Activated naive CD8-positive, alpha-beta T cell treated with anti-CD3 and anti-CD28 coated beads, Interleukin-2, amount 10 ng/mL, durations not matched to agents 7 days and 5 days (primary cell): ENCODE measurements at regions not wholly inside any gene's neighbourhood (a gene's known extent, or its start where the extent isn't known, plus 50 kb on each side); places are given as distances from the start of the nearest gene placed in this dataset.
A peak's percentile ranks its signal among the peaks of the same experiment; 100 is the strongest.

Experiments
- ATAC-seq: fragments of 150-1000 bp; cut with Tn5 transposase; one replicate; pipeline ENCODE4 v1.10.0; 2021; ENCODE audit warnings: low read depth, moderate library complexity
- POLR2A ChIA-PET: fragments of 350-600 bp; sonication (Branson Sonifier 250); formaldehyde crosslinking; loops from one replicate; lab custom pipeline; 2021; ENCODE audit warnings: antibody characterized with exemption; lab: Charles Lee
- DNase-seq: peaks from one replicate; pipeline ENCODE4 v3.0.0; 2021
- H3K27ac Mint-ChIP-seq: one replicate; pipeline ENCODE4 v1.8.0; 2022; ENCODE audit warnings: mild to moderate bottlenecking, mixed read lengths
- H3K27me3 Mint-ChIP-seq: one replicate; pipeline ENCODE4 v1.8.0; 2022; ENCODE audit warnings: mild to moderate bottlenecking, moderate library complexity, mixed read lengths
- H3K36me3 Mint-ChIP-seq: one replicate; pipeline ENCODE4 v1.8.0; 2021; ENCODE audit warnings: mild to moderate bottlenecking, mixed read lengths
- H3K4me1 Mint-ChIP-seq: one replicate; pipeline ENCODE4 v1.8.0; 2021; ENCODE audit warnings: mixed read lengths
- H3K4me3 Mint-ChIP-seq: one replicate; pipeline ENCODE4 v1.8.0; 2022; ENCODE audit warnings: mild to moderate bottlenecking, moderate library complexity, mixed read lengths
- H3K9me3 Mint-ChIP-seq: one replicate; pipeline ENCODE4 v1.8.0; 2021; ENCODE audit warnings: mixed read lengths

- Mint-ChIP-seq H3K27ac (no peak overlapping the region), H3K9me3 (peaks cover 1% of the 10 kb centered on the region), H3K4me3 (no peak overlapping the region), H3K36me3 (no peaks in the 10 kb centered on the region), H3K4me1 (peaks cover 4% of the 10 kb centered on the region), H3K27me3 (no peaks in the 10 kb centered on the region)
- ATAC-seq (no peak), DNase-seq (no peak)
- POLR2A ChIA-PET, result no interaction called here
Measured at GRCh38 chr2:59905731-59906130, 647.7 kb downstream of the BCL11A start.

GRCh38 chr2:59903994-59904544, 649.4 kb downstream of the BCL11A start:
- no peak for DNase-seq
- ATAC-seq, result no peak
- peaks cover 1% of the 10 kb centered on the region for H3K4me1 Mint-ChIP-seq
- H3K9me3 Mint-ChIP-seq, result peaks cover 1% of the 10 kb centered on the region
- no peaks in the 10 kb centered on the region for H3K27me3 Mint-ChIP-seq
- no peaks in the 10 kb centered on the region for H3K36me3 Mint-ChIP-seq
- no peak overlapping the region for H3K4me3 Mint-ChIP-seq
- H3K27ac Mint-ChIP-seq, result no peak overlapping the region
- POLR2A ChIA-PET, result no interaction called here

GRCh38 chr2:59900728-59901452, 652.6 kb downstream of the BCL11A start:
- no peak for ATAC-seq

GRCh38 chr2:59899692-59900091, 653.8 kb downstream of the BCL11A start:
- POLR2A ChIA-PET, result interaction anchor here (1.2 kb wide), 1 partner anchor 13 kb away, joined by 4 read pairs; no protein-coding TSS in a partner anchor
- Mint-ChIP-seq H3K9me3 (peaks cover 4% of the 10 kb centered on the region), H3K27me3 (no peaks in the 10 kb centered on the region)

More at GRCh38 chr2:59900728-59901452, 652.6 kb downstream of the BCL11A start:
- no peaks in the 10 kb centered on the region for H3K36me3 Mint-ChIP-seq
- H3K27me3 Mint-ChIP-seq, result no peaks in the 10 kb centered on the region
- POLR2A ChIA-PET, result interaction anchor here (1.2 kb wide), 1 partner anchor 15 kb away, joined by 4 read pairs; no protein-coding TSS in a partner anchor
- no peak for DNase-seq
- no peak overlapping the region for H3K4me3 Mint-ChIP-seq
- peaks cover 2% of the 10 kb centered on the region for H3K9me3 Mint-ChIP-seq
- H3K4me1 Mint-ChIP-seq, result peaks cover 3% of the 10 kb centered on the region
- no peak overlapping the region for H3K27ac Mint-ChIP-seq

GRCh38 chr2:59896499-59897245, 656.8 kb downstream of the BCL11A start:
- no peak for DNase-seq
- Mint-ChIP-seq H3K27me3 (no peaks in the 10 kb centered on the region), H3K27ac (peak overlapping the region; percentile 50), H3K4me1 (peaks cover 3% of the 10 kb centered on the region), H3K36me3 (peaks cover 4% of the 10 kb centered on the region), H3K9me3 (peaks cover 6% of the 10 kb centered on the region), H3K4me3 (no peak overlapping the region)
- ATAC-seq, result no peak
- POLR2A ChIA-PET, result interaction anchor here (1.1 to 1.5 kb wide), 2 partner anchors 8 to 11 kb away, joined by 4 to 6 read pairs; no protein-coding TSS in a partner anchor

More at GRCh38 chr2:59899692-59900091, 653.8 kb downstream of the BCL11A start:
- Mint-ChIP-seq H3K27ac (no peak overlapping the region), H3K36me3 (peaks cover 2% of the 10 kb centered on the region), H3K4me1 (peaks cover 3% of the 10 kb centered on the region), H3K4me3 (no peak overlapping the region)
- DNase-seq (no peak), ATAC-seq (no peak)

GRCh38 chr2:59893612-59894011, 659.8 kb downstream of the BCL11A start:
- Mint-ChIP-seq H3K9me3 (peaks cover 10% of the 10 kb centered on the region), H3K27ac (no peak overlapping the region), H3K36me3 (peaks cover 9% of the 10 kb centered on the region), H3K27me3 (no peaks in the 10 kb centered on the region), H3K4me1 (peaks cover 10% of the 10 kb centered on the region), H3K4me3 (no peak overlapping the region)
- DNase-seq (no peak), ATAC-seq (no peak)
- POLR2A ChIA-PET, result no interaction called here

- Mint-ChIP-seq H3K4me3 (no peak overlapping the region), H3K36me3 (peaks cover 9% of the 10 kb centered on the region), H3K27me3 (no peaks in the 10 kb centered on the region), H3K9me3 (peaks cover 9% of the 10 kb centered on the region), H3K4me1 (peaks cover 20% of the 10 kb centered on the region), H3K27ac (no peak overlapping the region)
- POLR2A ChIA-PET, result no interaction called here
- no peak for ATAC-seq
- no peak for DNase-seq
Measured at GRCh38 chr2:59892398-59892797, 661.1 kb downstream of the BCL11A start.

GRCh38 chr2:59889305-59889704, 664.1 kb downstream of the BCL11A start:
- Mint-ChIP-seq H3K4me3 (no peak overlapping the region), H3K27me3 (no peaks in the 10 kb centered on the region), H3K4me1 (peaks cover 38% of the 10 kb centered on the region), H3K9me3 (peaks cover 7% of the 10 kb centered on the region), H3K36me3 (peaks cover 6% of the 10 kb centered on the region), H3K27ac (no peak overlapping the region)
- POLR2A ChIA-PET, result interaction anchor here (1.8 kb wide), 1 partner anchor 7 kb away, joined by 6 read pairs; no protein-coding TSS in a partner anchor
- ATAC-seq (no peak), DNase-seq (no peak)

GRCh38 chr2:59888706-59889105, 664.7 kb downstream of the BCL11A start:
- Mint-ChIP-seq H3K4me1 (peaks cover 39% of the 10 kb centered on the region), H3K9me3 (peaks cover 7% of the 10 kb centered on the region), H3K4me3 (no peak overlapping the region), H3K36me3 (peaks cover 6% of the 10 kb centered on the region), H3K27ac (peak overlapping the region; percentile 84), H3K27me3 (no peaks in the 10 kb centered on the region)
- ATAC-seq (no peak), DNase-seq (no peak)
- POLR2A ChIA-PET, result interaction anchor here (1.8 kb wide), 1 partner anchor 8 kb away, joined by 6 read pairs; no protein-coding TSS in a partner anchor

- H3K36me3 Mint-ChIP-seq, result peaks cover 5% of the 10 kb centered on the region
- POLR2A ChIA-PET, result interaction anchor here (1.8 kb wide), 1 partner anchor 9 kb away, joined by 6 read pairs; no protein-coding TSS in a partner anchor
- peaks cover 40% of the 10 kb centered on the region for H3K4me1 Mint-ChIP-seq
- peaks cover 5% of the 10 kb centered on the region for H3K9me3 Mint-ChIP-seq
- peak overlapping the region; percentile 71 for H3K4me3 Mint-ChIP-seq
- H3K27me3 Mint-ChIP-seq, result no peaks in the 10 kb centered on the region
- peak overlapping the region; percentile 84 for H3K27ac Mint-ChIP-seq
- peak; percentile 98 for ATAC-seq
- peak; percentile 44 for DNase-seq
Measured at GRCh38 chr2:59888015-59888414, 665.4 kb downstream of the BCL11A start.

- POLR2A ChIA-PET, result interaction anchor here (1.8 kb wide), 1 partner anchor 9 kb away, joined by 6 read pairs; no protein-coding TSS in a partner anchor
- Mint-ChIP-seq H3K36me3 (peaks cover 4% of the 10 kb centered on the region), H3K4me3 (peak overlapping the region; percentile 71), H3K4me1 (peaks cover 40% of the 10 kb centered on the region), H3K27me3 (no peaks in the 10 kb centered on the region), H3K9me3 (peaks cover 5% of the 10 kb centered on the region), H3K27ac (peak overlapping the region; percentile 84)
- DNase-seq (no peak), ATAC-seq (no peak)
Measured at GRCh38 chr2:59887366-59887765, 666.1 kb downstream of the BCL11A start.

- no peak for DNase-seq
Measured at GRCh38 chr2:59886759-59887158, 666.7 kb downstream of the BCL11A start.

GRCh38 chr2:59885541-59885940, 667.9 kb downstream of the BCL11A start:
- H3K27me3 Mint-ChIP-seq, result no peaks in the 10 kb centered on the region
- DNase-seq (peak; percentile 35), ATAC-seq (peak; percentile 35)
- H3K4me1 Mint-ChIP-seq, result peaks cover 33% of the 10 kb centered on the region
- peak overlapping the region; percentile 62 for H3K27ac Mint-ChIP-seq
- POLR2A ChIA-PET, result interaction anchor here (1.1 kb wide), 1 partner anchor 11 kb away, joined by 4 read pairs; no protein-coding TSS in a partner anchor
- H3K36me3 Mint-ChIP-seq, result peaks cover 4% of the 10 kb centered on the region
- peak overlapping the region; percentile 40 for H3K4me3 Mint-ChIP-seq
- H3K9me3 Mint-ChIP-seq, result no peaks in the 10 kb centered on the region

More at GRCh38 chr2:59886759-59887158, 666.7 kb downstream of the BCL11A start:
- peak overlapping the region; percentile 70 for H3K4me3 Mint-ChIP-seq
- peaks cover 40% of the 10 kb centered on the region for H3K4me1 Mint-ChIP-seq
- peaks cover 4% of the 10 kb centered on the region for H3K36me3 Mint-ChIP-seq
- no peak for ATAC-seq
- peaks cover 5% of the 10 kb centered on the region for H3K9me3 Mint-ChIP-seq
- no peaks in the 10 kb centered on the region for H3K27me3 Mint-ChIP-seq
- POLR2A ChIA-PET, result interaction anchor here (0.6 to 0.8 kb wide), 2 partner anchors 14 to 84 kb away, joined by 3 to 4 read pairs; no protein-coding TSS in a partner anchor
- H3K27ac Mint-ChIP-seq, result peak overlapping the region; percentile 60
